OCI-LY7 (cell line): ENCODE measurements at regions not wholly inside any gene's neighbourhood (a gene's known extent, or its start where the extent isn't known, plus 50 kb on each side); places are given as distances from the start of the nearest gene placed in this dataset.

ENCODE experiments used
- EZH2phosphoT487 ChIP-seq: fragments of 200-600 bp; sonication (generic); IDR thresholded peaks from 2 replicates; pipeline ENCODE4 v1.6.1; 2018; ENCODE audit warnings: low read depth, borderline replicate concordance, mild to moderate bottlenecking, mixed run types, antibody characterized with exemption, low read length, moderate library complexity, mixed read lengths
- TF ChIP-seq, protein P1 (sequence below): fragments of 200-600 bp; sonication (generic); conservative IDR thresholded peaks from 2 replicates; pipeline ENCODE4 v1.5.1; 2014; ENCODE audit warnings: mild to moderate bottlenecking, antibody characterized with exemption, low read length, moderate library complexity, mixed read lengths

GRCh38 chr15:95662638-95663037, 667.9 kb upstream of the NR2F2 start:
- TF ChIP-seq, protein P1, sequence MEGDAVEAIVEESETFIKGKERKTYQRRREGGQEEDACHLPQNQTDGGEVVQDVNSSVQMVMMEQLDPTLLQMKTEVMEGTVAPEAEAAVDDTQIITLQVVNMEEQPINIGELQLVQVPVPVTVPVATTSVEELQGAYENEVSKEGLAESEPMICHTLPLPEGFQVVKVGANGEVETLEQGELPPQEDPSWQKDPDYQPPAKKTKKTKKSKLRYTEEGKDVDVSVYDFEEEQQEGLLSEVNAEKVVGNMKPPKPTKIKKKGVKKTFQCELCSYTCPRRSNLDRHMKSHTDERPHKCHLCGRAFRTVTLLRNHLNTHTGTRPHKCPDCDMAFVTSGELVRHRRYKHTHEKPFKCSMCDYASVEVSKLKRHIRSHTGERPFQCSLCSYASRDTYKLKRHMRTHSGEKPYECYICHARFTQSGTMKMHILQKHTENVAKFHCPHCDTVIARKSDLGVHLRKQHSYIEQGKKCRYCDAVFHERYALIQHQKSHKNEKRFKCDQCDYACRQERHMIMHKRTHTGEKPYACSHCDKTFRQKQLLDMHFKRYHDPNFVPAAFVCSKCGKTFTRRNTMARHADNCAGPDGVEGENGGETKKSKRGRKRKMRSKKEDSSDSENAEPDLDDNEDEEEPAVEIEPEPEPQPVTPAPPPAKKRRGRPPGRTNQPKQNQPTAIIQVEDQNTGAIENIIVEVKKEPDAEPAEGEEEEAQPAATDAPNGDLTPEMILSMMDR = no peak
- TF ChIP-seq EZH2phosphoT487 = no peak
